Smooth muscle cell (in vitro differentiated cells): ENCODE measurements at regions not wholly inside any gene's neighbourhood (a gene's known extent, or its start where the extent isn't known, plus 50 kb on each side); places are given as distances from the start of the nearest gene placed in this dataset.

Experiments used
- DNase-seq: peaks from one replicate; lab custom pipeline; 2025; ENCODE audit not compliant: unreplicated experiment; lab: John Stamatoyannopoulos, UW
- H2AFZ ChIP-seq: fragments of 200-600 bp; sonication (generic); 2 replicates; pipeline ENCODE4 v1.6.0; 2016; ENCODE audit warnings: antibody characterized with exemption, low read depth, mild to moderate bottlenecking
- H3F3A ChIP-seq: fragments of 200-600 bp; sonication (generic); 2 replicates; pipeline ENCODE4 v1.6.0; 2017; ENCODE audit warnings: antibody characterized with exemption, low read depth
- H3K27ac ChIP-seq: fragments of 200-600 bp; sonication (generic); 2 replicates; pipeline ENCODE4 v1.5.1; 2016; ENCODE audit warnings: low read depth, mild to moderate bottlenecking
- H3K27me3 ChIP-seq: fragments of 200-600 bp; sonication (generic); 2 replicates; pipeline ENCODE4 v1.6.1; 2016; ENCODE audit warnings: low read depth, mild to moderate bottlenecking
- H3K36me3 ChIP-seq: fragments of 200-600 bp; sonication (generic); 2 replicates; pipeline ENCODE4 v1.5.1; 2016; ENCODE audit warnings: low read depth
- H3K4me1 ChIP-seq: fragments of 200-600 bp; sonication (generic); 2 replicates; pipeline ENCODE4 v1.5.1; 2016; ENCODE audit warnings: low read depth
- H3K4me2 ChIP-seq: fragments of 200-600 bp; sonication (generic); 2 replicates; pipeline ENCODE4 v1.6.0; 2016; ENCODE audit warnings: mild to moderate bottlenecking
- H3K4me3 ChIP-seq: fragments of 200-600 bp; sonication (generic); 2 replicates; pipeline ENCODE4 v1.5.1; 2016; ENCODE audit warnings: mild to moderate bottlenecking
- H3K79me2 ChIP-seq: fragments of 200-600 bp; sonication (generic); 2 replicates; pipeline ENCODE4 v1.6.0; 2016; ENCODE audit warnings: low read depth, mild to moderate bottlenecking
- H3K9ac ChIP-seq: fragments of 200-600 bp; sonication (generic); 2 replicates; pipeline ENCODE4 v1.6.0; 2016; ENCODE audit warnings: low read depth
- H3K9me3 ChIP-seq: fragments of 200-600 bp; sonication (generic); replicated peaks from 2 replicates; pipeline ENCODE4 v1.5.1; 2016; ENCODE audit warnings: low read depth
- H4K20me1 ChIP-seq: fragments of 200-600 bp; sonication (generic); 2 replicates; pipeline ENCODE4 v1.6.0; 2016; ENCODE audit warnings: low read depth
- WGBS: methylation state at CpG from one replicate; pipeline ENCODE4 v1.1.7; 2016; ENCODE audit warnings: low lambda C conversion rate; 5-methylcytosine and 5-hydroxymethylcytosine counted together
- TF ChIP-seq, protein P1 (sequence below): fragments of 200-600 bp; sonication (generic); IDR thresholded peaks from 2 replicates; pipeline ENCODE4 v1.5.1; 2017; ENCODE audit warnings: borderline replicate concordance, mild to moderate bottlenecking, antibody characterized with exemption; ENCODE audit not compliant: insufficient read depth, poor library complexity, severe bottlenecking

GRCh38 chr3:147649475-147649874 lies 240.3 kb downstream of the ZIC1 start:
- Histone ChIP-seq H3K79me2 (no peaks in the 10 kb centered on the region), H3F3A (no peaks in the 10 kb centered on the region), H3K9ac (no peak overlapping the region), H3K27ac (no peak overlapping the region), H3K4me2 (no peak overlapping the region), H4K20me1 (no peaks in the 10 kb centered on the region), H3K36me3 (no peaks in the 10 kb centered on the region), H2AFZ (no peak overlapping the region), H3K27me3 (peaks cover 9% of the 10 kb centered on the region), H3K4me3 (no peak overlapping the region), H3K4me1 (peaks cover 5% of the 10 kb centered on the region), H3K9me3 (no peaks in the 10 kb centered on the region)
- TF ChIP-seq, protein P1, sequence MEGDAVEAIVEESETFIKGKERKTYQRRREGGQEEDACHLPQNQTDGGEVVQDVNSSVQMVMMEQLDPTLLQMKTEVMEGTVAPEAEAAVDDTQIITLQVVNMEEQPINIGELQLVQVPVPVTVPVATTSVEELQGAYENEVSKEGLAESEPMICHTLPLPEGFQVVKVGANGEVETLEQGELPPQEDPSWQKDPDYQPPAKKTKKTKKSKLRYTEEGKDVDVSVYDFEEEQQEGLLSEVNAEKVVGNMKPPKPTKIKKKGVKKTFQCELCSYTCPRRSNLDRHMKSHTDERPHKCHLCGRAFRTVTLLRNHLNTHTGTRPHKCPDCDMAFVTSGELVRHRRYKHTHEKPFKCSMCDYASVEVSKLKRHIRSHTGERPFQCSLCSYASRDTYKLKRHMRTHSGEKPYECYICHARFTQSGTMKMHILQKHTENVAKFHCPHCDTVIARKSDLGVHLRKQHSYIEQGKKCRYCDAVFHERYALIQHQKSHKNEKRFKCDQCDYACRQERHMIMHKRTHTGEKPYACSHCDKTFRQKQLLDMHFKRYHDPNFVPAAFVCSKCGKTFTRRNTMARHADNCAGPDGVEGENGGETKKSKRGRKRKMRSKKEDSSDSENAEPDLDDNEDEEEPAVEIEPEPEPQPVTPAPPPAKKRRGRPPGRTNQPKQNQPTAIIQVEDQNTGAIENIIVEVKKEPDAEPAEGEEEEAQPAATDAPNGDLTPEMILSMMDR, result no peak
- WGBS, result 88% methylated on average over 3 of the region's 3 CpGs
- DNase-seq, result no peak

GRCh38 chr3:147651107-147651778 lies 242.1 kb downstream of the ZIC1 start:
- WGBS, result 63% methylated on average over 3 of the region's 3 CpGs
- DNase-seq, result no peak
- Histone ChIP-seq H4K20me1 (no peaks in the 10 kb centered on the region), H3K36me3 (no peaks in the 10 kb centered on the region), H3K4me2 (no peak overlapping the region), H3K79me2 (no peaks in the 10 kb centered on the region), H3K4me3 (no peak overlapping the region), H2AFZ (no peak overlapping the region), H3K9me3 (no peaks in the 10 kb centered on the region), H3K27me3 (peaks cover 8% of the 10 kb centered on the region), H3K4me1 (peaks cover 9% of the 10 kb centered on the region), H3K27ac (no peak overlapping the region), H3F3A (no peaks in the 10 kb centered on the region), H3K9ac (no peak overlapping the region)
- TF ChIP-seq, protein P1, result no peak

DNA sequence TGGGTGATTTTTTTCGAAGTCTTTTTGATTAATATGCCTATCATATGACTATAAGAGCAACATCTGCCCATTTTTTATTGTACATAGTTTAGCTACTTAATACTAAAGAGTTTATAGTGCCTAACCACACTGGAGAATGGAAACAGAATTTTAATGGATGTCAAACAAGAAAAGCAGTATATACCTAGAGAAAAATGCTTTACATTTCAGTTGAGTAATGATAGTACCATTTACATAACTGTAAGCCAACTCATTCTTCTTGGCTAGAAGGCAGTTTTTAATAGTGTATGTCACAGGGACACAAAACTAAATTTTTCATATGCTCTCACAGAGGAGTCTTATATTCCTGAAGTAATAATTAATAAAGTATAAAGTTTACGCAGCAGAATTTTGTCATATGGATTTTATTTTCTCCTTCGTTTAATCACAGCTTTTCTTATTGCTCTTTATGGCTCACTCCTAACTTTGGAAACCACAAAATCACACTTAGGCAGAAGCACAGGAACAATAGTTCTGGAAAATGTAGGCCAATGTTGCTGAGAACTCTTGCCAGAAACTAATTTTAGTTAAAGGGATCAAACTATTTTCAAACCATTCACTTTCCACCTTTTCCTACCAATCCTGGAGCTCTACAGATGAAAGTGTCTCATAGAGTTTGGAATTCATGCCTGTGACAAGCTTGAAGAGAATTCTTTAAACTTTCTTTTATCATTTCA lies 243.6 kb downstream of the ZIC1 start:
- Histone ChIP-seq H3K9ac (no peak overlapping the region), H2AFZ (no peak overlapping the region), H3K36me3 (no peaks in the 10 kb centered on the region), H3K79me2 (no peaks in the 10 kb centered on the region), H3K27me3 (no peaks in the 10 kb centered on the region), H3K4me3 (no peak overlapping the region), H3F3A (no peaks in the 10 kb centered on the region), H3K4me1 (peaks cover 9% of the 10 kb centered on the region), H3K4me2 (no peak overlapping the region), H4K20me1 (no peaks in the 10 kb centered on the region), H3K9me3 (no peaks in the 10 kb centered on the region), H3K27ac (no peak overlapping the region)
- WGBS, result 89% methylated on average over 3 of the region's 3 CpGs
- DNase-seq, result no peak
- TF ChIP-seq, protein P1, result no peak
